Liver (tissue), 7 donors: ENCODE measurements at regions not wholly inside any gene's neighbourhood (a gene's known extent, or its start where the extent isn't known, plus 50 kb on each side); places are given as distances from the start of the nearest gene placed in this dataset.

ENCODE experiments used
- DNase-seq: peaks from one replicate; pipeline ENCODE4 v3.0.0-alpha.2; 2017; ENCODE audit warnings: low spot score
- H3K27ac ChIP-seq, 2 donors: one replicate each; pipeline ENCODE4 v1.7.0; 2013; ENCODE audit warnings: inconsistent platforms in 2 of 2, low read length in 2 of 2, control low read depth in 1 of 2, low read depth in 1 of 2, mild to moderate bottlenecking in 1 of 2
- H3K27me3 ChIP-seq, 4 donors: one replicate each; pipeline versions ENCODE4 v1.6.1 to v1.7.0; 2013; ENCODE audit warnings: low read length in 3 of 4, inconsistent platforms in 1 of 4, mild to moderate bottlenecking in 1 of 4, moderate library complexity in 1 of 4; ENCODE audit not compliant: control insufficient read depth in 4 of 4, insufficient read depth in 4 of 4
- H3K36me3 ChIP-seq, 4 donors: one replicate each; pipeline versions ENCODE4 v1.6.1 to v1.7.0; 2013; ENCODE audit warnings: low read length in 3 of 4, mild to moderate bottlenecking in 3 of 4, low read depth in 1 of 4, moderate library complexity in 1 of 4; ENCODE audit not compliant: control insufficient read depth in 4 of 4, insufficient read depth in 3 of 4
- H3K4me1 ChIP-seq, 4 donors: one replicate each; pipeline versions ENCODE4 v1.6.1 to v1.7.0; 2013; ENCODE audit warnings: low read length in 3 of 4, mild to moderate bottlenecking in 3 of 4, moderate library complexity in 1 of 4; ENCODE audit not compliant: control insufficient read depth in 4 of 4, insufficient read depth in 4 of 4
- H3K4me3 ChIP-seq, 3 donors: one replicate each; pipeline versions ENCODE4 v1.6.1 to v1.7.0; 2013; ENCODE audit warnings: low read length in 3 of 3, control low read depth in 1 of 3, low read depth in 1 of 3, mild to moderate bottlenecking in 1 of 3
- H3K9ac ChIP-seq, 2 donors: one replicate each; pipeline ENCODE4 v1.7.0; 2013; ENCODE audit warnings: low read length in 2 of 2, mild to moderate bottlenecking in 2 of 2, moderate library complexity in 2 of 2, control low read depth in 1 of 2, low read depth in 1 of 2
- H3K9me3 ChIP-seq, 4 donors: one replicate each; pipeline versions ENCODE4 v1.6.1 to v1.7.0; 2013; ENCODE audit warnings: low read length in 3 of 4; ENCODE audit not compliant: control insufficient read depth in 4 of 4
- EGR1 ChIP-seq, 2 donors: IDR thresholded peaks; 2 replicates each; pipeline ENCODE4 v1.6.1; 2016 to 2018; ENCODE audit warnings: antibody characterized with exemption in 2 of 2, low read depth in 2 of 2
- FOXA1 ChIP-seq: IDR thresholded peaks from 2 replicates; pipeline ENCODE4 v1.6.1; 2016; ENCODE audit warnings: antibody characterized with exemption
- GABPA ChIP-seq, 2 donors: IDR thresholded peaks in 1 of 2; conservative IDR thresholded peaks in 1 of 2; 2 replicates each; pipeline ENCODE4 v1.6.1; 2016; ENCODE audit warnings: antibody characterized with exemption in 2 of 2, mild to moderate bottlenecking in 1 of 2, moderate library complexity in 1 of 2
- HNF4A ChIP-seq, 2 donors: conservative IDR thresholded peaks; 2 replicates each; pipeline ENCODE4 v1.6.1; 2016; ENCODE audit warnings: antibody characterized with exemption in 2 of 2, mild to moderate bottlenecking in 2 of 2
- HNF4G ChIP-seq: IDR thresholded peaks from 2 replicates; pipeline ENCODE4 v1.6.1; 2016; ENCODE audit warnings: antibody characterized with exemption
- JUND ChIP-seq, 2 donors: IDR thresholded peaks; 2 replicates each; pipeline ENCODE4 v1.6.1; 2016; ENCODE audit warnings: antibody characterized with exemption in 2 of 2
- NR2F2 ChIP-seq: IDR thresholded peaks from 2 replicates; pipeline ENCODE4 v1.6.1; 2016; ENCODE audit warnings: antibody characterized with exemption
- RAD21 ChIP-seq, 2 donors: IDR thresholded peaks; 2 replicates each; pipeline ENCODE4 v1.6.1; 2016; ENCODE audit warnings: antibody characterized with exemption in 2 of 2, mild to moderate bottlenecking in 2 of 2
- REST ChIP-seq: IDR thresholded peaks from 2 replicates; pipeline ENCODE4 v1.6.1; 2016; ENCODE audit warnings: antibody characterized with exemption, mild to moderate bottlenecking
- RXRA ChIP-seq, 2 donors: IDR thresholded peaks; 2 replicates each; pipeline ENCODE4 v1.6.1; 2017 to 2018; ENCODE audit warnings: antibody characterized with exemption in 2 of 2, mild to moderate bottlenecking in 1 of 2
- SP1 ChIP-seq: IDR thresholded peaks from 2 replicates; pipeline ENCODE4 v1.6.1; 2018; ENCODE audit warnings: antibody characterized with exemption, mild to moderate bottlenecking
- TAF1 ChIP-seq: conservative IDR thresholded peaks from 2 replicates; pipeline ENCODE4 v1.6.1; 2016; ENCODE audit warnings: antibody characterized with exemption, mild to moderate bottlenecking
- YY1 ChIP-seq: IDR thresholded peaks from 2 replicates; pipeline ENCODE4 v1.6.1; 2016; ENCODE audit warnings: antibody characterized with exemption, mild to moderate bottlenecking
- WGBS: extraction: QIAGEN DNeasy Blood & Tissue Kit; methylation state at CpG from one replicate; pipeline ENCODE4 v1.1.7; 2013; 5-methylcytosine and 5-hydroxymethylcytosine counted together
- TF ChIP-seq, protein P1 (sequence below): IDR thresholded peaks from 2 replicates; pipeline ENCODE4 v1.6.1; 2016; ENCODE audit warnings: antibody characterized with exemption
- donor health status: healthy.
- donor health status: healthy.
- donor health status: healthy.
- donor health status: healthy.

GRCh38 chr17:73949903-73950592, 253.4 kb upstream of the RPL38 start:
- peaks cover 0 to 3% (median 0%) of the 10 kb centered on the region in 4 donors for H3K9me3 ChIP-seq
- H3K27me3 ChIP-seq: peaks cover 0 to 8% (median 6%) of the 10 kb centered on the region in 4 donors

GRCh38 chr17:73950593-73950914, 252.9 kb upstream of the RPL38 start:
- H3K36me3 ChIP-seq: no peaks in the 10 kb centered on the region
- WGBS: 56% methylated on average over 8 of the region's 8 CpGs
- no peak overlapping the region for H3K27ac ChIP-seq
- H3K4me3 ChIP-seq: no peak overlapping the region
- TF ChIP-seq, protein P1, sequence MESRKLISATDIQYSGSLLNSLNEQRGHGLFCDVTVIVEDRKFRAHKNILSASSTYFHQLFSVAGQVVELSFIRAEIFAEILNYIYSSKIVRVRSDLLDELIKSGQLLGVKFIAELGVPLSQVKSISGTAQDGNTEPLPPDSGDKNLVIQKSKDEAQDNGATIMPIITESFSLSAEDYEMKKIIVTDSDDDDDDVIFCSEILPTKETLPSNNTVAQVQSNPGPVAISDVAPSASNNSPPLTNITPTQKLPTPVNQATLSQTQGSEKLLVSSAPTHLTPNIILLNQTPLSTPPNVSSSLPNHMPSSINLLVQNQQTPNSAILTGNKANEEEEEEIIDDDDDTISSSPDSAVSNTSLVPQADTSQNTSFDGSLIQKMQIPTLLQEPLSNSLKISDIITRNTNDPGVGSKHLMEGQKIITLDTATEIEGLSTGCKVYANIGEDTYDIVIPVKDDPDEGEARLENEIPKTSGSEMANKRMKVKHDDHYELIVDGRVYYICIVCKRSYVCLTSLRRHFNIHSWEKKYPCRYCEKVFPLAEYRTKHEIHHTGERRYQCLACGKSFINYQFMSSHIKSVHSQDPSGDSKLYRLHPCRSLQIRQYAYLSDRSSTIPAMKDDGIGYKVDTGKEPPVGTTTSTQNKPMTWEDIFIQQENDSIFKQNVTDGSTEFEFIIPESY: no peak
- TF ChIP-seq EGR1 (IDR thresholded peaks at IDR 0.05; ENCODE audit: low read depth in 2 of 2) (no peak), GABPA (IDR thresholded peaks at IDR 0.05 in 1 of 2, conservative IDR thresholded peaks at IDR 0.05 in 1 of 2) (no peak)
- peaks cover 0 to 8% (median 6%) of the 10 kb centered on the region in 4 donors for H3K27me3 ChIP-seq
- no peak for DNase-seq
- peaks cover 0 to 3% (median 0%) of the 10 kb centered on the region in 4 donors for H3K9me3 ChIP-seq
- peaks cover 0 to 6% (median 2%) of the 10 kb centered on the region in 4 donors for H3K4me1 ChIP-seq
- H3K9ac ChIP-seq: no peak overlapping the region

More at GRCh38 chr17:73949903-73950592, 253.4 kb upstream of the RPL38 start:
- Histone ChIP-seq H3K9ac (no peak overlapping the region), H3K4me1 (peaks cover 0 to 6% (median 2%) of the 10 kb centered on the region in 4 donors), H3K36me3 (no peaks in the 10 kb centered on the region), H3K4me3 (no peak overlapping the region), H3K27ac (no peak overlapping the region)
- DNase-seq: no peak
- no peak for TF ChIP-seq HNF4G
- no peak for TF ChIP-seq FOXA1
- TF ChIP-seq, protein P1: no peak
- TF ChIP-seq RAD21 (IDR thresholded peaks at IDR 0.05): no peak
- no peak for TF ChIP-seq RXRA (IDR thresholded peaks at IDR 0.05)
- WGBS: 75% methylated on average over 13 of the region's 13 CpGs

GRCh38 chr17:73952082-73952479, 251.4 kb upstream of the RPL38 start:
- no peak overlapping the region for H3K27ac ChIP-seq
- no peak overlapping the region for H3K9ac ChIP-seq
- no peak for TF ChIP-seq REST
- TF ChIP-seq EGR1 (IDR thresholded peaks at IDR 0.05; ENCODE audit: low read depth in 2 of 2): no peak
- TF ChIP-seq NR2F2: no peak
- TF ChIP-seq TAF1: no peak
- no peak for TF ChIP-seq HNF4G
- TF ChIP-seq RXRA (IDR thresholded peaks at IDR 0.05): no peak
- no peak for TF ChIP-seq JUND (IDR thresholded peaks at IDR 0.05)
- no peak for TF ChIP-seq HNF4A (conservative IDR thresholded peaks at IDR 0.05)
- no peak for TF ChIP-seq YY1
- no peak for TF ChIP-seq SP1
- 12% methylated on average over 20 of the region's 20 CpGs for WGBS
- H3K36me3 ChIP-seq: no peaks in the 10 kb centered on the region
- H3K27me3 ChIP-seq: peaks cover 0 to 7% (median 5%) of the 10 kb centered on the region in 4 donors
- no peak for DNase-seq
- peaks cover 0 to 6% (median 2%) of the 10 kb centered on the region in 4 donors for H3K4me1 ChIP-seq
- H3K9me3 ChIP-seq: peaks cover 0 to 3% (median 0%) of the 10 kb centered on the region in 4 donors
- H3K4me3 ChIP-seq: no peak overlapping the region
